HEK293T (cell line): ENCODE measurements at regions not wholly inside any gene's neighbourhood (a gene's known extent, or its start where the extent isn't known, plus 50 kb on each side); places are given as distances from the start of the nearest gene placed in this dataset.

Experiments used
- ARNT ChIP-seq: fragments of 450-650 bp; IDR thresholded peaks from 2 replicates; pipeline ENCODE4 v1.6.1; 2017; ENCODE audit warnings: mild to moderate bottlenecking
- BHLHE40 ChIP-seq: fragments of 450-650 bp; IDR thresholded peaks from 2 replicates; pipeline ENCODE4 v1.6.1; 2016; ENCODE audit warnings: mild to moderate bottlenecking, moderate library complexity, borderline replicate concordance
- CTBP1 ChIP-seq: fragments of 450-650 bp; IDR thresholded peaks from 2 replicates; pipeline ENCODE4 v1.6.1; 2016; ENCODE audit warnings: borderline replicate concordance
- ELF4 ChIP-seq: fragments of 450-650 bp; IDR thresholded peaks from 2 replicates; pipeline ENCODE4 v1.6.1; 2017; ENCODE audit warnings: antibody characterized with exemption
- FOXA1 ChIP-seq: fragments of 450-650 bp; IDR thresholded peaks from 2 replicates; pipeline ENCODE4 v1.6.1; 2016; ENCODE audit warnings: mild to moderate bottlenecking
- FOXK2 ChIP-seq: fragments of 450-650 bp; IDR thresholded peaks from 2 replicates; pipeline ENCODE4 v1.6.1; 2016; ENCODE audit warnings: mild to moderate bottlenecking
- FOXM1 ChIP-seq: fragments of 450-650 bp; IDR thresholded peaks from 2 replicates; pipeline ENCODE4 v1.6.1; 2017; ENCODE audit warnings: mild to moderate bottlenecking, borderline replicate concordance
- HDGF ChIP-seq: fragments of 450-650 bp; IDR thresholded peaks from 2 replicates; pipeline ENCODE4 v1.6.1; 2017; ENCODE audit warnings: antibody characterized with exemption, borderline replicate concordance
- L3MBTL2 ChIP-seq: fragments of 450-650 bp; conservative IDR thresholded peaks from 2 replicates; pipeline ENCODE4 v1.6.1; 2016; ENCODE audit warnings: mild to moderate bottlenecking
- LEF1 ChIP-seq: fragments of 450-650 bp; IDR thresholded peaks from 2 replicates; pipeline ENCODE4 v1.6.1; 2017; ENCODE audit warnings: mild to moderate bottlenecking, borderline replicate concordance
- NFRKB ChIP-seq: fragments of 450-650 bp; IDR thresholded peaks from 2 replicates; pipeline ENCODE4 v1.6.1; 2016; ENCODE audit warnings: mild to moderate bottlenecking, moderate library complexity
- SP1 ChIP-seq: fragments of 450-650 bp; IDR thresholded peaks from 2 replicates; pipeline ENCODE4 v1.6.1; 2017
- SUZ12 ChIP-seq: fragments of 450-650 bp; IDR thresholded peaks from 2 replicates; pipeline ENCODE4 v1.6.1; 2016; ENCODE audit warnings: mild to moderate bottlenecking
- TARDBP ChIP-seq: fragments of 450-650 bp; IDR thresholded peaks from 2 replicates; pipeline ENCODE4 v1.6.1; 2016

GRCh38 chr10:3897156-3897555 lies 112.1 kb upstream of the KLF6 start:
- TF ChIP-seq CTBP1 (no peak), TARDBP (no peak), SP1 (no peak), NFRKB (no peak), SUZ12 (no peak), HDGF (no peak), ELF4 (no peak), ARNT (no peak), BHLHE40 (no peak), FOXA1 (no peak), L3MBTL2 (no peak), FOXK2 (no peak), FOXM1 (no peak), LEF1 (no peak)
